SK-N-SH (cell line): ENCODE measurements at regions not wholly inside any gene's neighbourhood (a gene's known extent, or its start where the extent isn't known, plus 50 kb on each side); places are given as distances from the start of the nearest gene placed in this dataset.

Experiments used
- GATA2 ChIP-seq: sonication (generic); formaldehyde crosslinking; IDR thresholded peaks from 2 replicates; pipeline ENCODE4 v1.5.0; 2020; ENCODE audit warnings: mild to moderate bottlenecking, missing genetic modification reagents
- POLR2AphosphoS5 ChIP-seq: IDR thresholded peaks from 2 replicates; pipeline ENCODE4 v1.6.1; 2012; ENCODE audit warnings: low read depth, low read length
- TF ChIP-seq, protein P1 (sequence below): IDR thresholded peaks from 2 replicates; pipeline ENCODE4 v1.4.0; 2012; ENCODE audit warnings: low read depth
- TF ChIP-seq, protein P2 (sequence below): fragments of 200-600 bp; sonication (generic); IDR thresholded peaks from 2 replicates; pipeline ENCODE4 v1.6.1; 2017; ENCODE audit warnings: antibody characterized with exemption, mild to moderate bottlenecking, moderate library complexity

- TF ChIP-seq, protein P1, sequence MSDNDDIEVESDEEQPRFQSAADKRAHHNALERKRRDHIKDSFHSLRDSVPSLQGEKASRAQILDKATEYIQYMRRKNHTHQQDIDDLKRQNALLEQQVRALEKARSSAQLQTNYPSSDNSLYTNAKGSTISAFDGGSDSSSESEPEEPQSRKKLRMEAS = no peak
- TF ChIP-seq, protein P2, sequence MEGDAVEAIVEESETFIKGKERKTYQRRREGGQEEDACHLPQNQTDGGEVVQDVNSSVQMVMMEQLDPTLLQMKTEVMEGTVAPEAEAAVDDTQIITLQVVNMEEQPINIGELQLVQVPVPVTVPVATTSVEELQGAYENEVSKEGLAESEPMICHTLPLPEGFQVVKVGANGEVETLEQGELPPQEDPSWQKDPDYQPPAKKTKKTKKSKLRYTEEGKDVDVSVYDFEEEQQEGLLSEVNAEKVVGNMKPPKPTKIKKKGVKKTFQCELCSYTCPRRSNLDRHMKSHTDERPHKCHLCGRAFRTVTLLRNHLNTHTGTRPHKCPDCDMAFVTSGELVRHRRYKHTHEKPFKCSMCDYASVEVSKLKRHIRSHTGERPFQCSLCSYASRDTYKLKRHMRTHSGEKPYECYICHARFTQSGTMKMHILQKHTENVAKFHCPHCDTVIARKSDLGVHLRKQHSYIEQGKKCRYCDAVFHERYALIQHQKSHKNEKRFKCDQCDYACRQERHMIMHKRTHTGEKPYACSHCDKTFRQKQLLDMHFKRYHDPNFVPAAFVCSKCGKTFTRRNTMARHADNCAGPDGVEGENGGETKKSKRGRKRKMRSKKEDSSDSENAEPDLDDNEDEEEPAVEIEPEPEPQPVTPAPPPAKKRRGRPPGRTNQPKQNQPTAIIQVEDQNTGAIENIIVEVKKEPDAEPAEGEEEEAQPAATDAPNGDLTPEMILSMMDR = no peak
- no peak for TF ChIP-seq POLR2AphosphoS5
- TF ChIP-seq GATA2 (CRISPR knock-in tag) = no peak
Observed at GRCh38 chr5:97494465-97494864, 311.4 kb upstream of the RIOK2 start.
